CD4-positive, alpha-beta T cell (primary cell): ENCODE measurements at regions not wholly inside any gene's neighbourhood (a gene's known extent, or its start where the extent isn't known, plus 50 kb on each side); places are given as distances from the start of the nearest gene placed in this dataset.

ENCODE experiments used
- ATAC-seq: fragments of 200-7000 bp; cut with Tn5 transposase; one replicate; pipeline ENCODE4 v1.10.0; 2022; ENCODE audit warnings: mild to moderate bottlenecking; ENCODE audit not compliant: poor library complexity
- CTCF ChIA-PET: fragments of 350-600 bp; sonication (Branson Sonifier 250); formaldehyde crosslinking; loops from one replicate; lab custom pipeline; 2021; ENCODE audit warnings: antibody characterized with exemption, inconsistent platforms; lab: Charles Lee
- POLR2A ChIA-PET: fragments of 350-600 bp; sonication (Branson Sonifier 250); formaldehyde crosslinking; loops from one replicate; lab custom pipeline; 2021; ENCODE audit warnings: antibody characterized with exemption, inconsistent platforms; lab: Charles Lee
- DNase-seq, 14 experiments: peaks; one replicate each; pipeline ENCODE4 v3.0.0-alpha.2; 2013 to 2020; ENCODE audit warnings: mixed read lengths in 2 of 14
- H3K27ac ChIP-seq, 2 donors: one replicate each; pipeline versions ENCODE4 v1.5.1 to v1.7.0; 2013; ENCODE audit warnings: low read length in 2 of 2, low read depth in 1 of 2, mild to moderate bottlenecking in 1 of 2
- H3K27me3 ChIP-seq, 2 experiments: 1 replicate in 1 of 2; 2 replicates in 1 of 2; pipeline versions ENCODE4 v1.6.1 to v1.7.0; 2013; ENCODE audit warnings: low read length in 2 of 2, control low read depth in 1 of 2, mild to moderate bottlenecking in 1 of 2, moderate library complexity in 1 of 2; ENCODE audit not compliant: insufficient read depth in 2 of 2, control insufficient read depth in 1 of 2
- H3K36me3 ChIP-seq: one replicate; pipeline ENCODE4 v1.6.1; 2013; ENCODE audit warnings: low read length, control low read depth; ENCODE audit not compliant: insufficient read depth
- H3K4me1 ChIP-seq: one replicate; pipeline ENCODE4 v1.6.1; 2013; ENCODE audit warnings: low read length, control low read depth; ENCODE audit not compliant: insufficient read depth
- H3K4me3 ChIP-seq: one replicate; pipeline ENCODE4 v1.5.1; 2013; ENCODE audit warnings: mild to moderate bottlenecking, low read length, moderate library complexity
- H3K9me3 ChIP-seq, 2 experiments: 1 replicate in 1 of 2; 2 replicates in 1 of 2; pipeline versions ENCODE4 v1.6.1 to v1.7.0; 2013; ENCODE audit warnings: low read length in 2 of 2, mild to moderate bottlenecking in 2 of 2, control low read depth in 1 of 2, moderate library complexity in 1 of 2; ENCODE audit not compliant: control insufficient read depth in 1 of 2, insufficient read depth in 1 of 2
- H3K27ac Mint-ChIP-seq: one replicate; pipeline ENCODE4 v1.8.0; 2020; ENCODE audit warnings: mixed read lengths
- H3K27me3 Mint-ChIP-seq: one replicate; pipeline ENCODE4 v1.8.0; 2021; ENCODE audit warnings: mixed read lengths
- H3K36me3 Mint-ChIP-seq: one replicate; pipeline ENCODE4 v1.8.0; 2021; ENCODE audit warnings: low read depth, mixed read lengths
- H3K4me1 Mint-ChIP-seq: one replicate; pipeline ENCODE4 v1.8.0; 2021; ENCODE audit warnings: low read depth, mixed read lengths
- H3K4me3 Mint-ChIP-seq: one replicate; pipeline ENCODE4 v1.8.0; 2020; ENCODE audit warnings: mild to moderate bottlenecking, mixed read lengths
- H3K9me3 Mint-ChIP-seq: one replicate; pipeline ENCODE4 v1.8.0; 2020; ENCODE audit warnings: mixed read lengths
- intact Hi-C, 2 experiments: fragments of 100-400 bp; cut with DNase I in 1 of 2; cut with micrococcal nuclease in 1 of 2; formaldehyde crosslinking; loops; one replicate each; pipeline versions ENCODE4 v1.15.1 to v1.9.0; 2023 to 2025; cut with DNase I, micrococcal nuclease
- TF ChIP-seq, protein P1 (sequence below): fragments of 200-600 bp; IDR thresholded peaks from one replicate; pipeline ENCODE4 v1.8.0; 2022; ENCODE audit warnings: antibody characterized with exemption, mild to moderate bottlenecking

DNA sequence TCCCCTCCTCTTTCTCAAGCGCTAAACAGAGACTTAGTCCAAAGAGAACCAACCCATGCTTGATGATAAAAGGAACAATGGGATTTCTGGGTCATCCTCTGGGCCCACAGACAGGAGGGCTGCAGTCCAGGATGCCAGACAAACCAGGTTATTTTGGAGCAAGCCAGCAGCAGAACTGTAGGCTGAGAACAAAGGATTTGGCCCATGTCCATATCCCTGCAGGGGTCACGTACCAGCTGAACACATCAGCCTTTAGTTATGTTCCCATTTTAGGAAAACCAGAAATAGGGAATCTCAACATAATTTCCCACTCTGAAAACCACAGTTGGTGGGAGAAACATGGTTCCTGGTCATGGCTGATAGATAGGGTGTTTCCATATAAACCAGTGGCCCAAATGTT, 533.6 kb upstream of the CADM1 start:
- ChIA-PET CTCF (no interaction called here), POLR2A (no interaction called here)
- no peak overlapping the region for H3K4me3 Mint-ChIP-seq
- H3K27ac ChIP-seq = no peak overlapping the region
- ATAC-seq (no peak), DNase-seq (no peak)
- H3K9me3 ChIP-seq = peaks cover 0 to 10% of the 10 kb centered on the region in 2 experiments
- no peaks in the 10 kb centered on the region for H3K9me3 Mint-ChIP-seq
- no peaks in the 10 kb centered on the region for H3K27me3 Mint-ChIP-seq
- H3K36me3 ChIP-seq = no peaks in the 10 kb centered on the region
- H3K27ac Mint-ChIP-seq = no peak overlapping the region
- no peaks in the 10 kb centered on the region for H3K36me3 Mint-ChIP-seq
- H3K4me3 ChIP-seq = no peak overlapping the region
- no peaks in the 10 kb centered on the region for H3K4me1 ChIP-seq
- TF ChIP-seq, protein P1, sequence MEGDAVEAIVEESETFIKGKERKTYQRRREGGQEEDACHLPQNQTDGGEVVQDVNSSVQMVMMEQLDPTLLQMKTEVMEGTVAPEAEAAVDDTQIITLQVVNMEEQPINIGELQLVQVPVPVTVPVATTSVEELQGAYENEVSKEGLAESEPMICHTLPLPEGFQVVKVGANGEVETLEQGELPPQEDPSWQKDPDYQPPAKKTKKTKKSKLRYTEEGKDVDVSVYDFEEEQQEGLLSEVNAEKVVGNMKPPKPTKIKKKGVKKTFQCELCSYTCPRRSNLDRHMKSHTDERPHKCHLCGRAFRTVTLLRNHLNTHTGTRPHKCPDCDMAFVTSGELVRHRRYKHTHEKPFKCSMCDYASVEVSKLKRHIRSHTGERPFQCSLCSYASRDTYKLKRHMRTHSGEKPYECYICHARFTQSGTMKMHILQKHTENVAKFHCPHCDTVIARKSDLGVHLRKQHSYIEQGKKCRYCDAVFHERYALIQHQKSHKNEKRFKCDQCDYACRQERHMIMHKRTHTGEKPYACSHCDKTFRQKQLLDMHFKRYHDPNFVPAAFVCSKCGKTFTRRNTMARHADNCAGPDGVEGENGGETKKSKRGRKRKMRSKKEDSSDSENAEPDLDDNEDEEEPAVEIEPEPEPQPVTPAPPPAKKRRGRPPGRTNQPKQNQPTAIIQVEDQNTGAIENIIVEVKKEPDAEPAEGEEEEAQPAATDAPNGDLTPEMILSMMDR = no peak
- H3K27me3 ChIP-seq = no peaks in the 10 kb centered on the region
- intact Hi-C loops = no loop called here
- no peaks in the 10 kb centered on the region for H3K4me1 Mint-ChIP-seq

DNA sequence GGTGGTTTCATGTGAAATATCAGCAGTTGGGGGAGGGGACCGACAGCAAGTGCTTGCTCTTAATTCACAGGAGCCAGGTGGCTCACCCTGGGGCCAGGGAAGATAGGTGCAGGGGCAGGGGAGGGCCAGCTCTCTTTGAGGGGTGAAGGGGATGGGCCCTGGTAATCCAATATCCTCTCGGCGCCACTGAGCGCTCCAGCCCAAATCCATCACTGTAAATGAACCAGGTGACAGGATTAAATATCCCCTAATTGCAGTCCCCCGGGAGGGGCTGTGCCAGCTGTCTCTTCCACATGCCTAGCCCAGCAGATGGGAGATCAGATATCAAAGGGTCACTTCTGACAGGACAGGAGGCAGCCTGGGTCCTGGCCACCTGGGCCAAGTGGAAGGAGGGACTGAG, 531.8 kb upstream of the CADM1 start:
- Mint-ChIP-seq H3K4me3 (no peak overlapping the region), H3K27me3 (no peaks in the 10 kb centered on the region), H3K36me3 (no peaks in the 10 kb centered on the region), H3K4me1 (no peaks in the 10 kb centered on the region), H3K27ac (no peak overlapping the region), H3K9me3 (no peaks in the 10 kb centered on the region)
- ChIA-PET POLR2A (no interaction called here), CTCF (no interaction called here)
- no peak for ATAC-seq
- TF ChIP-seq, protein P1 = no peak
- intact Hi-C loops = no loop called here
- H3K4me3 ChIP-seq = no peak overlapping the region
- H3K27ac ChIP-seq = no peak overlapping the region
- no peaks in the 10 kb centered on the region for H3K27me3 ChIP-seq
- peaks cover 0 to 10% of the 10 kb centered on the region in 2 experiments for H3K9me3 ChIP-seq
- no peaks in the 10 kb centered on the region for H3K36me3 ChIP-seq
- no peaks in the 10 kb centered on the region for H3K4me1 ChIP-seq
- no peak for DNase-seq

DNA sequence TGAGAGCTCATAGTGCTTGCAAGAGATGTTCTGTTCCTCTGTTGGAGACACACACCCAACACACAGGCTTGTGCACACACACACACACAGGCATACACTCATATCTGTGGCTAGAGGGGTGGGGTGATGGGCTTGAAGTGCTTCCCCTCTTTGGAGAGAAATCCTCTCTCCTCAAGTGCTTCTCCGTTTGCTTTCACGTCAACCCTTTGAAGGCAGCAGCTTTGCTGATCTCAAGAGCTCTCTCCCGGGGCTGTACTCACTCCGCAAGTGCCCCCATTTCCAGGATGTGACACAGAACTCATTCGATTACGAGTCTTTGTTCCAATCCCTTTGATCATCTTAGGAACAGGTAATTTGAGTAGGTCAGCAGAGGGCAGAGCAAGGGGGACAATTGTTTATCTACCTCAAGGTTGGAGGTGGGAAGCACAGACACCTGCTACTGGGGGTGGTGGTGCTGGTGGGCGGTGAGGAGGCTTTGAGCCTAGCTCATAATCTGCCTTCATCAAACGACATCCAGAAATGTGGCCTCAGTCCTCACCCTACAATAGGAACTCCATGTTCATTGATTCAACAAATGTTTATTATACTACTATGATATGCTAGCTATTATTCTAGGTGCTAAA, 529.8 kb upstream of the CADM1 start:
- Histone ChIP-seq H3K4me3 (no peak overlapping the region), H3K36me3 (no peaks in the 10 kb centered on the region), H3K4me1 (no peaks in the 10 kb centered on the region), H3K27ac (no peak overlapping the region), H3K9me3 (peaks cover 0 to 10% of the 10 kb centered on the region in 2 experiments), H3K27me3 (no peaks in the 10 kb centered on the region)
- TF ChIP-seq, protein P1 = no peak
- no peaks in the 10 kb centered on the region for H3K9me3 Mint-ChIP-seq
- POLR2A ChIA-PET = no interaction called here
- no peaks in the 10 kb centered on the region for H3K4me1 Mint-ChIP-seq
- no peaks in the 10 kb centered on the region for H3K36me3 Mint-ChIP-seq
- intact Hi-C loops = no loop called here
- DNase-seq (no peak), ATAC-seq (no peak)
- H3K27me3 Mint-ChIP-seq = no peaks in the 10 kb centered on the region
- H3K4me3 Mint-ChIP-seq = no peak overlapping the region
- CTCF ChIA-PET = no interaction called here
- no peak overlapping the region for H3K27ac Mint-ChIP-seq
